ENCODE measurements at regions not wholly inside any gene's neighbourhood (a gene's known extent, or its start where the extent isn't known, plus 50 kb on each side); places are given as distances from the start of the nearest gene placed in this dataset.
"Not testable (repeated sequence)": the region's sequence is repeated elsewhere in the genome, so short reads cannot be mapped to it uniquely, and the experiment has no call there.

- not testable (repeated sequence) for TF ChIP-seq POLR2A, POLR2AphosphoS5, POU2F2 (IDR thresholded peaks at IDR 0.05; ENCODE audit: low read depth, low read length)
Observed at GRCh38 chrX:3911012-3911411, 197.6 kb upstream of the PRKX start.

Data from GM12891 (cell line).